Chondrocyte (in vitro differentiated cells): ENCODE measurements at regions not wholly inside any gene's neighbourhood (a gene's known extent, or its start where the extent isn't known, plus 50 kb on each side); places are given as distances from the start of the nearest gene placed in this dataset.

ENCODE experiments used
- DNase-seq: peaks from one replicate; pipeline ENCODE4 v3.0.0; 2021; ENCODE audit warnings: mixed read lengths, low spot score
- H3K27ac Mint-ChIP-seq: one replicate; pipeline ENCODE4 v1.8.0; 2021; ENCODE audit warnings: mild to moderate bottlenecking, moderate library complexity, mixed read lengths; ENCODE audit not compliant: unreplicated experiment
- H3K27me3 Mint-ChIP-seq: 2 replicates; pipeline ENCODE4 v1.8.0; 2021; ENCODE audit warnings: low read depth, mixed read lengths
- H3K36me3 Mint-ChIP-seq: 2 replicates; pipeline ENCODE4 v1.8.0; 2021; ENCODE audit warnings: low read depth, mixed read lengths
- H3K4me1 Mint-ChIP-seq: 2 replicates; pipeline ENCODE4 v1.8.0; 2021; ENCODE audit warnings: low read depth, mild to moderate bottlenecking, mixed read lengths
- H3K4me3 Mint-ChIP-seq: one replicate; pipeline ENCODE4 v1.8.0; 2021; ENCODE audit warnings: mild to moderate bottlenecking, moderate library complexity, mixed read lengths; ENCODE audit not compliant: unreplicated experiment
- H3K9me3 Mint-ChIP-seq: 2 replicates; pipeline ENCODE4 v1.8.0; 2021; ENCODE audit warnings: low read depth, mixed read lengths
- TF ChIP-seq, protein P1 (sequence below): fragments of 200-600 bp; sonication (generic); IDR thresholded peaks from 2 replicates; pipeline ENCODE4 v1.5.0; 2021; ENCODE audit warnings: antibody characterized with exemption, mild to moderate bottlenecking, moderate library complexity

DNA sequence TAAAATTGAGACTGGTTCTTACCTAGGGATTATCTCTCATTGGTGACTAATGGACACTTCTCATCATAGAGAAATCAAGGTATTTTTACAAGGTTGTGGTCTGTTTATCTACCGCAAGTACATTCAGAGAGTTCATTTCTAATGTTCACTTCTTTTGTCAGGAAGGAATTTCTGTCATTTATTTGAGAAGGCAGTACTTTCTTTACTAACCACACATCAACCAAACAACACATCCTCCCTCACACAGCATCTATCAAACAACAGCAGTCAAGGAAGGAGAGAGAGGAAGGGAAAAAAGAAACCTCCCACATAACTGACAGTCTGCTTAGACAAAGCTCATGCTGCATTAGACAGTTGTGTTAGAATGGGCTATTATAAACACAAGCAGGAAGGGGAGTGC, 182.3 kb upstream of the KLF12 start:
- TF ChIP-seq, protein P1, sequence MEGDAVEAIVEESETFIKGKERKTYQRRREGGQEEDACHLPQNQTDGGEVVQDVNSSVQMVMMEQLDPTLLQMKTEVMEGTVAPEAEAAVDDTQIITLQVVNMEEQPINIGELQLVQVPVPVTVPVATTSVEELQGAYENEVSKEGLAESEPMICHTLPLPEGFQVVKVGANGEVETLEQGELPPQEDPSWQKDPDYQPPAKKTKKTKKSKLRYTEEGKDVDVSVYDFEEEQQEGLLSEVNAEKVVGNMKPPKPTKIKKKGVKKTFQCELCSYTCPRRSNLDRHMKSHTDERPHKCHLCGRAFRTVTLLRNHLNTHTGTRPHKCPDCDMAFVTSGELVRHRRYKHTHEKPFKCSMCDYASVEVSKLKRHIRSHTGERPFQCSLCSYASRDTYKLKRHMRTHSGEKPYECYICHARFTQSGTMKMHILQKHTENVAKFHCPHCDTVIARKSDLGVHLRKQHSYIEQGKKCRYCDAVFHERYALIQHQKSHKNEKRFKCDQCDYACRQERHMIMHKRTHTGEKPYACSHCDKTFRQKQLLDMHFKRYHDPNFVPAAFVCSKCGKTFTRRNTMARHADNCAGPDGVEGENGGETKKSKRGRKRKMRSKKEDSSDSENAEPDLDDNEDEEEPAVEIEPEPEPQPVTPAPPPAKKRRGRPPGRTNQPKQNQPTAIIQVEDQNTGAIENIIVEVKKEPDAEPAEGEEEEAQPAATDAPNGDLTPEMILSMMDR: no peak
- DNase-seq: no peak
- H3K4me1 Mint-ChIP-seq: no peaks in the 10 kb centered on the region
- no peak overlapping the region for H3K4me3 Mint-ChIP-seq
- peaks cover 2% of the 10 kb centered on the region for H3K36me3 Mint-ChIP-seq
- no peaks in the 10 kb centered on the region for H3K27me3 Mint-ChIP-seq
- H3K9me3 Mint-ChIP-seq: no peaks in the 10 kb centered on the region
- H3K27ac Mint-ChIP-seq: no peak overlapping the region

DNA sequence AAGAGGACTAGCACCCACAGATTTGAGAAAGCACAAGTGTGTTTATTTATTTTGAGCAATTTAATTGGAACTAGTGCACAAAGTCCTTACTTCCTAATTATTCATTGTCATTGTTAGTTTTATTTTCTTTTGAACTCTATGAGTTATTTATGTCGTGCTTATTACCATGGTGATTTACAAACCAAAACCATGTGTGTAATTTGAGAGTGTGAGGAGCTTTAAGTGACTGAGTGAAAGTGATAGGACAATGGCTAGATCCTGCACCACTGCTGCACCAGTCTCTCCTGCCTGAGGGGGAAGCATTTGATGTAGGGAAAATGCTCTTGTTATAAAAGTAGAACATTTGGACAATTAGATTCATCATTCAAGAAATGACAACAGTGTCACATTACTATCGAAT, 172.3 kb upstream of the KLF12 start:
- H3K4me3 Mint-ChIP-seq: no peak overlapping the region
- peaks cover 13% of the 10 kb centered on the region for H3K4me1 Mint-ChIP-seq
- no peak for DNase-seq
- H3K27me3 Mint-ChIP-seq: no peaks in the 10 kb centered on the region
- TF ChIP-seq, protein P1: peak; percentile 52
- no peak overlapping the region for H3K27ac Mint-ChIP-seq
- H3K36me3 Mint-ChIP-seq: no peaks in the 10 kb centered on the region
- H3K9me3 Mint-ChIP-seq: no peaks in the 10 kb centered on the region

DNA sequence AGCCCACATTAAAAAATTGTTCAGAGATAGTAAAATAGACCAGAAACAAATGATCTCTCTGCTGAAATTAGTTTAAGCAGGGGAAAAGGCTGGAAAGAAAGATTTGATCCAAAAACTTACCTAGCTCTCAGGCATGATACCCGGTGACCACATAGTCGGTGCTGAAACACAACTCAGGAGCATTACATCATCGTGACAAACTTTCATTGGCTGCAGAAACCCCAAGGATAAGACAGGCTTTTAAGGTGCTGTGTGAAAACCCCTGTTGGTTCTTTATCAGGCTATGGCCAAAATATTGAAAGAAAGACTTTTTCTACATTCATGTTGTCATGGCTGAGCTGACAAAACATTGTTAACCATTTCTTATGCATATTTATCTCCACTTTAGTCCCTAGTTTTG, 171.7 kb upstream of the KLF12 start:
- no peak for DNase-seq
- no peaks in the 10 kb centered on the region for H3K36me3 Mint-ChIP-seq
- no peaks in the 10 kb centered on the region for H3K27me3 Mint-ChIP-seq
- H3K4me1 Mint-ChIP-seq: peaks cover 19% of the 10 kb centered on the region
- no peaks in the 10 kb centered on the region for H3K9me3 Mint-ChIP-seq
- no peak overlapping the region for H3K4me3 Mint-ChIP-seq
- H3K27ac Mint-ChIP-seq: no peak overlapping the region
- TF ChIP-seq, protein P1: no peak

DNA sequence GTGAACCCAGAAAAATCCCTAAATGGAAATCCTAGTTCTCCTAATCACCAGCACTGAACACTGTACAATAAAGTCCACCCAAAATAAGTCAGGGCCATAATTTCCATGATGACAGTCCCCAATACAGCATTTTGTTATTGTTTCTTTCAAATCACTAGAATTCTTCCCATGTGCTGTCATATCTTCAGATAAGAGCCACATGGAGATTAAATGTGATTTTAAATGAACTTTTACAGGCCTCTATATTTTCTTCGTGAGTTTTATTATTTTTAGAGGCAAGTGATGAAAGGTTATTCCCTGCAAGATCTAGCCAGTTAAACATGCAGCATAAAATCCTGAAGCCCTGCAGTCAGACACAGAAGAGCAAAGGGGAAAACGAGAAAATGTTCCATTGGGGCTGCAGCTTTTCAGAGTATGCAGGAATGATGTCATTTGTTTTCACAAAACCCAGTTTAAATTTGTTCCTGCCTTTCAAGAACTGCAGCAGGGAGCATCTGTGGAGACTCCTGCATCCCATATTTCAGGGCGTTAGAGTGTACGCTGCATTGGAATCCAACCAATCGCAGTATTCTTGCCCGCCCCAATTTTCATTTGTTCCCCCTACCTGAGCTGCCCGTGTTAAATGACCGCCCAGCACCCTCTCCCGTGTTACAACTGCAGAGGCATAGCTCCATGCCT, 167.2 kb upstream of the KLF12 start:
- Mint-ChIP-seq H3K4me1 (peaks cover 28% of the 10 kb centered on the region), H3K4me3 (no peak overlapping the region), H3K36me3 (no peaks in the 10 kb centered on the region), H3K27ac (peak overlapping the region; percentile 73), H3K27me3 (no peaks in the 10 kb centered on the region), H3K9me3 (no peaks in the 10 kb centered on the region)
- no peak for DNase-seq
- TF ChIP-seq, protein P1: no peak

DNA sequence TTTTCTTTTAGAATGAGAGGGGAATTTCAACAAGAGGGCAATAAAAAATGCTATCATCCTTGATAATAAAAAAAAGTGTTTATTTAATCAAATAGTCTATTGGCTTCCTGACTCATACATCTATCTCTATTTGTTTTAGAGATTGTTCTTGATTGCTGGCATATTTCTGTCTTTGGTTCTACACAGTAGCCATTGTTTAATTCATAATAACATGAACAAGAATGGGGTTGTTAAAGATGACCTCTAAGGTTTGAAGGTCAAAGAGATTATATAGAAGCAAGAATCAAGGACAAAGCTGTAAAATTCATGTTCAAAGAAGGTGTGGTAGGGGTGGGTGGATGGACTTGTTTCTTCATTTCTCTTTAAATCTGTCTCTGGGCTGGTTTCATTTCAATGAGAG, 166.0 kb upstream of the KLF12 start:
- TF ChIP-seq, protein P1: no peak
- no peak overlapping the region for H3K4me3 Mint-ChIP-seq
- H3K9me3 Mint-ChIP-seq: no peaks in the 10 kb centered on the region
- peak overlapping the region; percentile 73 for H3K27ac Mint-ChIP-seq
- peaks cover 28% of the 10 kb centered on the region for H3K4me1 Mint-ChIP-seq
- no peaks in the 10 kb centered on the region for H3K27me3 Mint-ChIP-seq
- H3K36me3 Mint-ChIP-seq: no peaks in the 10 kb centered on the region
- no peak for DNase-seq
